NCI-H1417 (cell line): ENCODE measurements at regions not wholly inside any gene's neighbourhood (a gene's known extent, or its start where the extent isn't known, plus 50 kb on each side); places are given as distances from the start of the nearest gene placed in this dataset.

ENCODE experiments used
- DNase-seq, 3 experiments: peaks; one replicate each; lab custom pipeline; 2025; lab: John Stamatoyannopoulos, UW

- no peak for DNase-seq
Observed at GRCh38 chr1:58310469-58310868, 236.1 kb downstream of the OMA1 start.

- DNase-seq = no peak
Observed at GRCh38 chr1:58308206-58308605, 238.3 kb downstream of the OMA1 start.

GRCh38 chr1:58307431-58307830 is 239.1 kb downstream of the OMA1 start:
- no peak for DNase-seq

- no peak for DNase-seq
Observed at GRCh38 chr1:58305622-58306021, 240.9 kb downstream of the OMA1 start.

- DNase-seq = no peak
Observed at GRCh38 chr1:58304346-58304975, 242.1 kb downstream of the OMA1 start.

GRCh38 chr1:58303841-58304240 is 242.7 kb downstream of the OMA1 start:
- no peak for DNase-seq

- DNase-seq = no peak
Observed at GRCh38 chr1:58293388-58293787, 253.1 kb downstream of the OMA1 start.

GRCh38 chr1:58290685-58291372 is 255.7 kb downstream of the OMA1 start:
- peak in 1 of 3 experiments; percentile 27 for DNase-seq

GRCh38 chr1:58288624-58289142 is 257.8 kb downstream of the OMA1 start:
- no peak for DNase-seq

GRCh38 chr1:58287894-58288623 is 258.5 kb downstream of the OMA1 start:
- peak in 2 of 3 experiments; percentile 10 to 82 for DNase-seq

GRCh38 chr1:58284225-58284510 is 262.4 kb downstream of the OMA1 start:
- no peak for DNase-seq

- no peak for DNase-seq
Observed at GRCh38 chr1:58283388-58284224, 262.9 kb downstream of the OMA1 start.

GRCh38 chr1:58282623-58283387 is 263.7 kb downstream of the OMA1 start:
- DNase-seq = no peak

GRCh38 chr1:58266242-58266641 is 280.3 kb downstream of the OMA1 start:
- peak in 1 of 3 experiments; percentile 48 for DNase-seq

- no peak for DNase-seq
Observed at GRCh38 chr1:58264462-58264861, 282.1 kb downstream of the OMA1 start.

- DNase-seq = no peak
Observed at GRCh38 chr1:58262702-58263101, 283.8 kb downstream of the OMA1 start.

GRCh38 chr1:58258082-58258481 is 288.4 kb downstream of the OMA1 start:
- DNase-seq = no peak

GRCh38 chr1:58257003-58257402 is 289.5 kb downstream of the OMA1 start:
- DNase-seq = no peak

- no peak for DNase-seq
Observed at GRCh38 chr1:58256546-58256945, 290.0 kb downstream of the OMA1 start.

GRCh38 chr1:58256041-58256440 is 290.5 kb downstream of the OMA1 start:
- DNase-seq = peak in 2 of 3 experiments; percentile 17 to 60

GRCh38 chr1:58255192-58255591 is 291.3 kb downstream of the OMA1 start:
- no peak for DNase-seq
